ENCODE measurements at regions not wholly inside any gene's neighbourhood (a gene's known extent, or its start where the extent isn't known, plus 50 kb on each side); places are given as distances from the start of the nearest gene placed in this dataset. TPM values are rescaled to one million over a fixed set of nuclear protein-coding genes. Genes with fewer than 3 reads are reported as not detected.

DNA sequence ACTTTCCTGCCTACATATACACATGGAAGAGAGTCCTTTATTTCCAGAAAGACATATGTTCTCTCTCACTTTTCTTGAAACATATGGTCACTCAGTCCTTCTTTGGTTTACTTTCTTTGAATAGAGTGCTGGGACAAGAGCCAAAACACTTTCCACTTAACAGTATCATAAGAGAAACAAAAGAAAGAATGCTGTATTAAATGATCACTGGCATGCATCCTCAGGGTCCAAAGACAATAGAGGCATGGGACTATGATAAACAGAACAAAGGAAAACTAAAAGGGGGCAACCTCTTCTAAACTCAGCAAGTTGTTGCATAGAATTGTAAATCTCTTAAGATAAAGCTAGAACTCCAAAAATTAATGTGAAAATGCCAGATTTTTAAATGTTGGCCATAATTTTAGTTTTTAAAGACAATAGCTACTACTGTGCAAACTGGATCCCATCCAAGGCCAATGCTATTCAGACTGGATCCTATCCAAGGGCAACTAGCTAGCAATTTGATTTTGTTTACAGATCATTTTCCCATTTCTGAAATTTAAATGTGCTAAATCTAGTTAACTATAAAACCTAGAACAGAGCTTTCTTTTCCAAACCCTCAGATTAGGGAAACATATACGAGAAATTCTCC is 687.5 kb downstream of the SORCS3 start:
- ChIA-PET POLR2A (no interaction called here), CTCF (no interaction called here)
- H3K4me3 ChIP-seq (replicated peaks in 1 of 3; ENCODE audit: insufficient read depth in 1 of 3, low read depth in 1 of 3, low read length in 3 of 3), result no peak overlapping the region
- H3K9ac ChIP-seq (replicated peaks; ENCODE audit: extremely low read depth, insufficient read depth, low read length), result no peak overlapping the region
- DNase-seq (ENCODE audit: low read depth, low spot score) (no peak), FAIRE-seq (no peak)
- BruUV-seq (replicated peaks), result no TSS peak
- no peaks in the 10 kb centered on the region for H3K4me1 ChIP-seq (ENCODE audit: control insufficient read depth, extremely low read depth, insufficient read depth, low read length)
- H3K79me2 ChIP-seq (ENCODE audit: control insufficient read depth, insufficient read depth, low read length), result no peaks in the 10 kb centered on the region
- intact Hi-C loops (cut with micrococcal nuclease) (no loop called here), dilution Hi-C loops (cut with MboI; ENCODE audit: extremely low pct_ligation_motif_present, low sequenced_read_pairs) (no loop called here)
- no peak overlapping the region for H3K4me2 ChIP-seq (ENCODE audit: insufficient read depth, low read length)
- no peaks in the 10 kb centered on the region for H4K20me1 ChIP-seq (replicated peaks; ENCODE audit: control insufficient read depth, extremely low read depth, insufficient read depth, low read length)
- no peak overlapping the region for H2AFZ ChIP-seq (ENCODE audit: low read depth, low read length)
- TF ChIP-seq GATA2 (IDR thresholded peaks at IDR 0.05; ENCODE audit: insufficient read depth, insufficient read length, low read depth, low read length) (no peak), MYC (IDR thresholded peaks at IDR 0.05; ENCODE audit: low read depth, low read length) (no peak)
- TF ChIP-seq, protein P1, sequence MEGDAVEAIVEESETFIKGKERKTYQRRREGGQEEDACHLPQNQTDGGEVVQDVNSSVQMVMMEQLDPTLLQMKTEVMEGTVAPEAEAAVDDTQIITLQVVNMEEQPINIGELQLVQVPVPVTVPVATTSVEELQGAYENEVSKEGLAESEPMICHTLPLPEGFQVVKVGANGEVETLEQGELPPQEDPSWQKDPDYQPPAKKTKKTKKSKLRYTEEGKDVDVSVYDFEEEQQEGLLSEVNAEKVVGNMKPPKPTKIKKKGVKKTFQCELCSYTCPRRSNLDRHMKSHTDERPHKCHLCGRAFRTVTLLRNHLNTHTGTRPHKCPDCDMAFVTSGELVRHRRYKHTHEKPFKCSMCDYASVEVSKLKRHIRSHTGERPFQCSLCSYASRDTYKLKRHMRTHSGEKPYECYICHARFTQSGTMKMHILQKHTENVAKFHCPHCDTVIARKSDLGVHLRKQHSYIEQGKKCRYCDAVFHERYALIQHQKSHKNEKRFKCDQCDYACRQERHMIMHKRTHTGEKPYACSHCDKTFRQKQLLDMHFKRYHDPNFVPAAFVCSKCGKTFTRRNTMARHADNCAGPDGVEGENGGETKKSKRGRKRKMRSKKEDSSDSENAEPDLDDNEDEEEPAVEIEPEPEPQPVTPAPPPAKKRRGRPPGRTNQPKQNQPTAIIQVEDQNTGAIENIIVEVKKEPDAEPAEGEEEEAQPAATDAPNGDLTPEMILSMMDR (IDR thresholded peaks at IDR 0.05; ENCODE audit: extremely low read depth in 1 of 2, insufficient read depth in 1 of 2, low read depth in 1 of 2, low read length in 2 of 2), result no peak
- H3K27ac ChIP-seq (ENCODE audit: insufficient read depth, low read depth, low read length), result no peak overlapping the region
- H3K9me1 ChIP-seq (replicated peaks; ENCODE audit: control insufficient read depth, extremely low read depth, insufficient read depth, low read length), result no peaks in the 10 kb centered on the region
- no peaks in the 10 kb centered on the region for H3K27me3 ChIP-seq (ENCODE audit: control insufficient read depth in 2 of 2, insufficient read depth in 2 of 2, low read length in 2 of 2)
- no peaks in the 10 kb centered on the region for H3K36me3 ChIP-seq (ENCODE audit: control insufficient read depth in 2 of 2, extremely low read depth in 1 of 2, insufficient read depth in 2 of 2, low read length in 2 of 2)
- no peaks in the 10 kb centered on the region for H3K9me3 ChIP-seq (replicated peaks; ENCODE audit: control insufficient read depth, insufficient read depth, low read length)

Small RNAs in the stretch of these regions (small RNA-seq; reads per million reads assigned to genes)
- gene RNU6-463P (ENCODE audit: insufficient read depth, insufficient read length, low read depth, low replicate concordance), result not detected

Data from endothelial cell of umbilical vein (primary cell).